HL-60 (cell line): ENCODE measurements at regions not wholly inside any gene's neighbourhood (a gene's known extent, or its start where the extent isn't known, plus 50 kb on each side); places are given as distances from the start of the nearest gene placed in this dataset.

Experiments
- POLR2AphosphoS5 ChIP-seq: IDR thresholded peaks from 2 replicates; pipeline ENCODE4 v1.6.1; 2012; ENCODE audit warnings: low read depth
- SPI1 ChIP-seq: IDR thresholded peaks from 2 replicates; pipeline ENCODE4 v1.6.1; 2012; ENCODE audit warnings: low read depth, mild to moderate bottlenecking, borderline replicate concordance
- TF ChIP-seq, protein P1 (sequence below): IDR thresholded peaks from one replicate; pipeline ENCODE4 v1.5.1; 2011; ENCODE audit warnings: low read length, control low read depth, inconsistent platforms; ENCODE audit not compliant: insufficient read depth
- TF ChIP-seq, protein P2 (sequence below): IDR thresholded peaks from 2 replicates; pipeline ENCODE4 v1.6.1; 2012; ENCODE audit warnings: low read depth; ENCODE audit not compliant: insufficient replicate concordance

DNA sequence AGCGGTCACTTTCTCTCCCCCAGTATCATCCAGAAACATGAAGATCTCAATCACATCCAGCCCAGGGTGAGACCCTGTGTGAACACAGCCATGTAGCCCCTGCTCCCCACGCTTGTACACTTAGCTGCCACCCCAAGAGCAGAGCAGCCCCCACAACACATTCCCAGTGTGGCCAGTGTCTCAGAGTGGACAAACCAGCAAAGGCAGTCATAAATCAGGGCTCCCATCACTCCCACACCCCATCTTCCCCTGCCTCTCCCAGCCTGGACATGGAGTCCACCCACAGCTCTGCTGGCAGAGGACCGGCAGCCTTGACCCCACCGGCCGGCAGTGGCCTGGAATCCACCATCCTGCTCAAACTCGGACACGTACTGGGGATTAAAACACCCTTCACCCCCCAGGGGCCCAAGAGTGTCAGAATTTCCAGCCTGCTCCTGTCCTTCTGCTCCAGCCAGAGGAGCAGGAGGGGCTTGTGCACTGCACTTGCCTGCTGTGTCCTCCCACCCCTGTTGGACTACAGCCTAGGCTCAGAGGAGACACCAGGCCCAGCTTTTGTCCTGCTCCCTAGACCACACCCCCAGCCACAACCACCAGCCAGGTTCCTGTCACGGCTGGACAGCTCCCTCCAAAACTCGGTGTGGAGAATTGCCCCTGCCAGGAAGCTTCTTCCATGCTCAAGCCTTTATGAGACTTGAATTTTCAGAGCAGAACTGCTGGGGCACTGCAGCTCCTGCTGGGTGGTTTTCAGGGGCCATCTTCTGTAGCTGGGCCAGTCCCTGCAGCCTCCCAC, 206.1 kb downstream of the SMAD2 start:
- TF ChIP-seq, protein P1, sequence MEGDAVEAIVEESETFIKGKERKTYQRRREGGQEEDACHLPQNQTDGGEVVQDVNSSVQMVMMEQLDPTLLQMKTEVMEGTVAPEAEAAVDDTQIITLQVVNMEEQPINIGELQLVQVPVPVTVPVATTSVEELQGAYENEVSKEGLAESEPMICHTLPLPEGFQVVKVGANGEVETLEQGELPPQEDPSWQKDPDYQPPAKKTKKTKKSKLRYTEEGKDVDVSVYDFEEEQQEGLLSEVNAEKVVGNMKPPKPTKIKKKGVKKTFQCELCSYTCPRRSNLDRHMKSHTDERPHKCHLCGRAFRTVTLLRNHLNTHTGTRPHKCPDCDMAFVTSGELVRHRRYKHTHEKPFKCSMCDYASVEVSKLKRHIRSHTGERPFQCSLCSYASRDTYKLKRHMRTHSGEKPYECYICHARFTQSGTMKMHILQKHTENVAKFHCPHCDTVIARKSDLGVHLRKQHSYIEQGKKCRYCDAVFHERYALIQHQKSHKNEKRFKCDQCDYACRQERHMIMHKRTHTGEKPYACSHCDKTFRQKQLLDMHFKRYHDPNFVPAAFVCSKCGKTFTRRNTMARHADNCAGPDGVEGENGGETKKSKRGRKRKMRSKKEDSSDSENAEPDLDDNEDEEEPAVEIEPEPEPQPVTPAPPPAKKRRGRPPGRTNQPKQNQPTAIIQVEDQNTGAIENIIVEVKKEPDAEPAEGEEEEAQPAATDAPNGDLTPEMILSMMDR: no peak
- TF ChIP-seq SPI1: no peak
- no peak for TF ChIP-seq POLR2AphosphoS5
- TF ChIP-seq, protein P2, sequence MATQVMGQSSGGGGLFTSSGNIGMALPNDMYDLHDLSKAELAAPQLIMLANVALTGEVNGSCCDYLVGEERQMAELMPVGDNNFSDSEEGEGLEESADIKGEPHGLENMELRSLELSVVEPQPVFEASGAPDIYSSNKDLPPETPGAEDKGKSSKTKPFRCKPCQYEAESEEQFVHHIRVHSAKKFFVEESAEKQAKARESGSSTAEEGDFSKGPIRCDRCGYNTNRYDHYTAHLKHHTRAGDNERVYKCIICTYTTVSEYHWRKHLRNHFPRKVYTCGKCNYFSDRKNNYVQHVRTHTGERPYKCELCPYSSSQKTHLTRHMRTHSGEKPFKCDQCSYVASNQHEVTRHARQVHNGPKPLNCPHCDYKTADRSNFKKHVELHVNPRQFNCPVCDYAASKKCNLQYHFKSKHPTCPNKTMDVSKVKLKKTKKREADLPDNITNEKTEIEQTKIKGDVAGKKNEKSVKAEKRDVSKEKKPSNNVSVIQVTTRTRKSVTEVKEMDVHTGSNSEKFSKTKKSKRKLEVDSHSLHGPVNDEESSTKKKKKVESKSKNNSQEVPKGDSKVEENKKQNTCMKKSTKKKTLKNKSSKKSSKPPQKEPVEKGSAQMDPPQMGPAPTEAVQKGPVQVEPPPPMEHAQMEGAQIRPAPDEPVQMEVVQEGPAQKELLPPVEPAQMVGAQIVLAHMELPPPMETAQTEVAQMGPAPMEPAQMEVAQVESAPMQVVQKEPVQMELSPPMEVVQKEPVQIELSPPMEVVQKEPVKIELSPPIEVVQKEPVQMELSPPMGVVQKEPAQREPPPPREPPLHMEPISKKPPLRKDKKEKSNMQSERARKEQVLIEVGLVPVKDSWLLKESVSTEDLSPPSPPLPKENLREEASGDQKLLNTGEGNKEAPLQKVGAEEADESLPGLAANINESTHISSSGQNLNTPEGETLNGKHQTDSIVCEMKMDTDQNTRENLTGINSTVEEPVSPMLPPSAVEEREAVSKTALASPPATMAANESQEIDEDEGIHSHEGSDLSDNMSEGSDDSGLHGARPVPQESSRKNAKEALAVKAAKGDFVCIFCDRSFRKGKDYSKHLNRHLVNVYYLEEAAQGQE: peak; percentile 81
